ENCODE measurements at regions not wholly inside any gene's neighbourhood (a gene's known extent, or its start where the extent isn't known, plus 50 kb on each side); places are given as distances from the start of the nearest gene placed in this dataset.
A peak's percentile ranks its signal among the peaks of the same experiment; 100 is the strongest.

- Histone ChIP-seq H2BK5ac (ENCODE audit: low read depth, low read length, poor library complexity, severe bottlenecking) (no peak overlapping the region), H3K14ac (replicated peaks; ENCODE audit: low read depth, low read length) (no peak overlapping the region), H3K9ac (ENCODE audit: low read depth, low read length) (no peak overlapping the region), H2BK120ac (ENCODE audit: low read depth, low read length) (no peak overlapping the region), H3K56ac (ENCODE audit: extremely low read depth, insufficient read depth, low read length) (no peak overlapping the region), H3K9me3 (ENCODE audit: control insufficient read depth, insufficient read depth, low read length) (no peaks in the 10 kb centered on the region), H4K8ac (ENCODE audit: low read depth in 2 of 2, low read length in 2 of 2) (no peak overlapping the region), H3K27me3 (ENCODE audit: control insufficient read depth, insufficient read depth, low read length) (peaks cover 1% of the 10 kb centered on the region; the same call in 1 of the 2 replicates), H2AFZ (replicated peaks; ENCODE audit: low read length, poor library complexity) (no peak overlapping the region), H4K20me1 (ENCODE audit: insufficient read depth, low read length) (no peaks in the 10 kb centered on the region), H3K4ac (ENCODE audit: low read depth, low read length) (no peak overlapping the region), H3K79me1 (ENCODE audit: low read depth in 1 of 2, low read length in 2 of 2) (no peaks in the 10 kb centered on the region), H2AK9ac (replicated peaks; ENCODE audit: low read depth, low read length, poor library complexity) (no peak overlapping the region), H3K4me3 (ENCODE audit: insufficient read depth, low read depth, low read length) (no peak overlapping the region), H2BK20ac (ENCODE audit: low read depth, low read length) (peak overlapping the region; percentile 75; the same call in 1 of the 2 replicates), H3K36me3 (ENCODE audit: control insufficient read depth, insufficient read depth, low read length) (no peaks in the 10 kb centered on the region), H4K5ac (ENCODE audit: low read depth, low read length) (no peak overlapping the region), H4K91ac (ENCODE audit: insufficient read depth, low read depth, low read length) (no peak overlapping the region), H3K23ac (ENCODE audit: low read depth, low read length) (no peak overlapping the region), H3K9me1 (ENCODE audit: insufficient read depth, low read length) (no peaks in the 10 kb centered on the region), H3K4me2 (ENCODE audit: low read depth, low read length) (no peak overlapping the region), H3K4me1 (ENCODE audit: control insufficient read depth, insufficient read depth, low read length) (no peaks in the 10 kb centered on the region), H2BK15ac (ENCODE audit: low read depth, low read length) (no peak overlapping the region), H2AK5ac (ENCODE audit: low read depth, low read length) (no peak overlapping the region), H3K27ac (ENCODE audit: insufficient read depth, low read length) (no peak overlapping the region), H3K18ac (ENCODE audit: low read depth, low read length) (no peak overlapping the region)
- dilution Hi-C loops (cut with HindIII; ENCODE audit: low sequenced_read_pairs, unreplicated experiment) = no loop called here
- in situ Hi-C loops (cut with MboI; ENCODE audit: low sequenced_read_pairs) = loop anchor here (10.0 to 25.0 kb wide), 3 partner anchors 106 to 813 kb away; no protein-coding TSS in a partner anchor
- DNase-seq (peak; percentile 78), ATAC-seq (ENCODE audit: low read depth) (peak; percentile 98)
- WGBS, 2 experiments (ENCODE audit: extremely low coverage in 2 of 2, insufficient read length in 1 of 2) = 17% methylated on average over 2 of the region's 7 CpGs; no CpG with 5 or more reads in 1 of the 2 experiments
- TF ChIP-seq, protein P1, sequence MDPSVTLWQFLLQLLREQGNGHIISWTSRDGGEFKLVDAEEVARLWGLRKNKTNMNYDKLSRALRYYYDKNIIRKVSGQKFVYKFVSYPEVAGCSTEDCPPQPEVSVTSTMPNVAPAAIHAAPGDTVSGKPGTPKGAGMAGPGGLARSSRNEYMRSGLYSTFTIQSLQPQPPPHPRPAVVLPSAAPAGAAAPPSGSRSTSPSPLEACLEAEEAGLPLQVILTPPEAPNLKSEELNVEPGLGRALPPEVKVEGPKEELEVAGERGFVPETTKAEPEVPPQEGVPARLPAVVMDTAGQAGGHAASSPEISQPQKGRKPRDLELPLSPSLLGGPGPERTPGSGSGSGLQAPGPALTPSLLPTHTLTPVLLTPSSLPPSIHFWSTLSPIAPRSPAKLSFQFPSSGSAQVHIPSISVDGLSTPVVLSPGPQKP (IDR thresholded peaks at IDR 0.05; ENCODE audit: borderline replicate concordance, low read depth, low read length) = no peak
- TF ChIP-seq SMC3 (IDR thresholded peaks at IDR 0.05; ENCODE audit: low read depth, low read length) = peak; percentile 68
- TF ChIP-seq NFE2L2 (IDR thresholded peaks at IDR 0.05; ENCODE audit: low read depth, low read length) = peak; percentile 45; the same call in 1 of the 2 replicates
- peak; percentile 76 for TF ChIP-seq RAD21 (IDR thresholded peaks at IDR 0.05; ENCODE audit: low read length)
- TF ChIP-seq, protein P2, sequence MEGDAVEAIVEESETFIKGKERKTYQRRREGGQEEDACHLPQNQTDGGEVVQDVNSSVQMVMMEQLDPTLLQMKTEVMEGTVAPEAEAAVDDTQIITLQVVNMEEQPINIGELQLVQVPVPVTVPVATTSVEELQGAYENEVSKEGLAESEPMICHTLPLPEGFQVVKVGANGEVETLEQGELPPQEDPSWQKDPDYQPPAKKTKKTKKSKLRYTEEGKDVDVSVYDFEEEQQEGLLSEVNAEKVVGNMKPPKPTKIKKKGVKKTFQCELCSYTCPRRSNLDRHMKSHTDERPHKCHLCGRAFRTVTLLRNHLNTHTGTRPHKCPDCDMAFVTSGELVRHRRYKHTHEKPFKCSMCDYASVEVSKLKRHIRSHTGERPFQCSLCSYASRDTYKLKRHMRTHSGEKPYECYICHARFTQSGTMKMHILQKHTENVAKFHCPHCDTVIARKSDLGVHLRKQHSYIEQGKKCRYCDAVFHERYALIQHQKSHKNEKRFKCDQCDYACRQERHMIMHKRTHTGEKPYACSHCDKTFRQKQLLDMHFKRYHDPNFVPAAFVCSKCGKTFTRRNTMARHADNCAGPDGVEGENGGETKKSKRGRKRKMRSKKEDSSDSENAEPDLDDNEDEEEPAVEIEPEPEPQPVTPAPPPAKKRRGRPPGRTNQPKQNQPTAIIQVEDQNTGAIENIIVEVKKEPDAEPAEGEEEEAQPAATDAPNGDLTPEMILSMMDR (conservative IDR thresholded peaks at IDR 0.05; ENCODE audit: low read depth, low read length) = peak; percentile 66
- TF ChIP-seq POLR2A (IDR thresholded peaks at IDR 0.05; ENCODE audit: low read depth, low read length) = no peak
- ChIA-PET CTCF (interaction anchor here (0.7 to 0.9 kb wide), 2 partner anchors 10 to 21 kb away, joined by 3 to 4 read pairs; no protein-coding TSS in a partner anchor), POLR2A (ENCODE audit: unreplicated experiment) (no interaction called here)
- BruUV-seq (replicated peaks) = no TSS peak
- intact Hi-C loops (cut with micrococcal nuclease) = loop anchor here (1.0 to 10.0 kb wide), 9 partner anchors 90 to 807 kb away; no protein-coding TSS in a partner anchor
These were observed 113.3 kb upstream of the CREB5 start for GRCh38 chr7:28298870-28299518.

Data from IMR-90 (cell line).